ENCODE measurements at regions not wholly inside any gene's neighbourhood (a gene's known extent, or its start where the extent isn't known, plus 50 kb on each side); places are given as distances from the start of the nearest gene placed in this dataset.
"Not testable (repeated sequence)": the region's sequence is repeated elsewhere in the genome, so short reads cannot be mapped to it uniquely, and the experiment has no call there.

GRCh38 chr4:78660559-78660958 lies 109.0 kb downstream of the ANXA3 start:
- no peak for DNase-seq

GRCh38 chr4:78661086-78661690 lies 109.6 kb downstream of the ANXA3 start:
- DNase-seq: no peak

- DNase-seq: peak; percentile 59 to 84
Observed at GRCh38 chr4:78661921-78662521, 110.5 kb downstream of the ANXA3 start.

GRCh38 chr4:78662658-78663057 lies 111.1 kb downstream of the ANXA3 start:
- DNase-seq: no peak

- not testable (repeated sequence) for DNase-seq
Observed at GRCh38 chr4:78664296-78664695, 111.9 kb upstream of the BMP2K start.

- DNase-seq: no peak
Observed at GRCh38 chr4:78665216-78665770, 110.9 kb upstream of the BMP2K start.

- DNase-seq: peak; percentile 48 to 76
Observed at GRCh38 chr4:78666830-78667258, 109.3 kb upstream of the BMP2K start.

- DNase-seq: peak; percentile 35 to 58
Observed at GRCh38 chr4:78667325-78667724, 108.8 kb upstream of the BMP2K start.

GRCh38 chr4:78667764-78668163 lies 108.4 kb upstream of the BMP2K start:
- DNase-seq: peak; percentile 56 to 71

GRCh38 chr4:78669453-78669852 lies 106.7 kb upstream of the BMP2K start:
- DNase-seq: no peak

GRCh38 chr4:78671903-78672815 lies 104.0 kb upstream of the BMP2K start:
- DNase-seq: no peak

GRCh38 chr4:78673337-78673736 lies 102.8 kb upstream of the BMP2K start:
- no peak for DNase-seq

GRCh38 chr4:78675325-78675724 lies 100.8 kb upstream of the BMP2K start:
- no peak for DNase-seq

- no peak for DNase-seq
Observed at GRCh38 chr4:78682070-78682469, 94.1 kb upstream of the BMP2K start.

GRCh38 chr4:78683352-78683751 lies 92.8 kb upstream of the BMP2K start:
- DNase-seq: no peak

- DNase-seq: no peak
Observed at GRCh38 chr4:78684325-78685079, 91.6 kb upstream of the BMP2K start.

- no peak for DNase-seq
Observed at GRCh38 chr4:78687818-78688217, 88.3 kb upstream of the BMP2K start.

- DNase-seq: no peak
Observed at GRCh38 chr4:78688366-78688765, 87.8 kb upstream of the BMP2K start.

GRCh38 chr4:78689261-78689660 lies 86.9 kb upstream of the BMP2K start:
- DNase-seq: no peak

- DNase-seq: no peak
Observed at GRCh38 chr4:78689700-78690323, 86.3 kb upstream of the BMP2K start.

- DNase-seq: peak; percentile 11
Observed at GRCh38 chr4:78691334-78691754, 84.8 kb upstream of the BMP2K start.

Data from inflammatory macrophage (primary cell).